Sigmoid colon (tissue), 4 donors: ENCODE measurements at regions not wholly inside any gene's neighbourhood (a gene's known extent, or its start where the extent isn't known, plus 50 kb on each side); places are given as distances from the start of the nearest gene placed in this dataset.

Experiments
- EP300 ChIP-seq, 4 donors: sonication (generic); formaldehyde crosslinking; IDR thresholded peaks; one replicate each; pipeline ENCODE4 v1.6.1; 2017; ENCODE audit warnings: antibody characterized with exemption in 4 of 4
- POLR2A ChIP-seq, 2 donors: fragments of 450-650 bp; IDR thresholded peaks; one replicate each; pipeline ENCODE4 v1.6.1; 2016; ENCODE audit warnings: antibody characterized with exemption in 2 of 2, mild to moderate bottlenecking in 2 of 2, moderate library complexity in 2 of 2
- POLR2AphosphoS5 ChIP-seq, 4 donors: sonication (generic); formaldehyde crosslinking; IDR thresholded peaks; one replicate each; pipeline ENCODE4 v1.6.1; 2017; ENCODE audit warnings: antibody characterized with exemption in 4 of 4
- TF ChIP-seq, protein P1 (sequence below), 4 experiments: fragments of 450-650 bp in 3 of 4; fragments of 200-600 bp in 1 of 4; IDR thresholded peaks; one replicate each; pipeline ENCODE4 v1.5.1; 2016 to 2019; ENCODE audit warnings: antibody characterized with exemption in 4 of 4, mild to moderate bottlenecking in 3 of 4, moderate library complexity in 2 of 4

DNA sequence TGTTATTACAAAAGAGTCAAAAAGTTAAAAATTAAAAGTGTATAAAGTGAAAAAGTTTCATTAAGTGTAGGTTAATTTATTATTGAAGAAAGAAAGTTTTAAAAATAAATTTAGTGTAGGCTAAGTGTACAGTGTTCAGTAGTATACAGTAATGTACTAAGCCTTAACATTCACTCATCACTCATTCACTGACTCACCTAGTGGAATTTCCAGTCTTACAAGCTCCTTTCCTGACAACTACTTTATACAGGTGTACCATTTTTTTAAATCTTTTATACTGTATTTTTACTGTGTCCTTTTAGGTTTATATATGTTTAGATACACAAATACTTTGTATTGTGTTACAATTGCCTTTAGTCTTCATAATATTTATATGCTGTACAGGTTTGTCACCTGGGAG lies 530.2 kb upstream of the FAM174A start:
- TF ChIP-seq, protein P1, sequence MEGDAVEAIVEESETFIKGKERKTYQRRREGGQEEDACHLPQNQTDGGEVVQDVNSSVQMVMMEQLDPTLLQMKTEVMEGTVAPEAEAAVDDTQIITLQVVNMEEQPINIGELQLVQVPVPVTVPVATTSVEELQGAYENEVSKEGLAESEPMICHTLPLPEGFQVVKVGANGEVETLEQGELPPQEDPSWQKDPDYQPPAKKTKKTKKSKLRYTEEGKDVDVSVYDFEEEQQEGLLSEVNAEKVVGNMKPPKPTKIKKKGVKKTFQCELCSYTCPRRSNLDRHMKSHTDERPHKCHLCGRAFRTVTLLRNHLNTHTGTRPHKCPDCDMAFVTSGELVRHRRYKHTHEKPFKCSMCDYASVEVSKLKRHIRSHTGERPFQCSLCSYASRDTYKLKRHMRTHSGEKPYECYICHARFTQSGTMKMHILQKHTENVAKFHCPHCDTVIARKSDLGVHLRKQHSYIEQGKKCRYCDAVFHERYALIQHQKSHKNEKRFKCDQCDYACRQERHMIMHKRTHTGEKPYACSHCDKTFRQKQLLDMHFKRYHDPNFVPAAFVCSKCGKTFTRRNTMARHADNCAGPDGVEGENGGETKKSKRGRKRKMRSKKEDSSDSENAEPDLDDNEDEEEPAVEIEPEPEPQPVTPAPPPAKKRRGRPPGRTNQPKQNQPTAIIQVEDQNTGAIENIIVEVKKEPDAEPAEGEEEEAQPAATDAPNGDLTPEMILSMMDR (IDR thresholded peaks at IDR 0.05): no peak
- TF ChIP-seq POLR2A (IDR thresholded peaks at IDR 0.05) (no peak), POLR2AphosphoS5 (IDR thresholded peaks at IDR 0.05) (no peak), EP300 (IDR thresholded peaks at IDR 0.05) (no peak)
